GM19467 (cell line): ENCODE measurements at regions not wholly inside any gene's neighbourhood (a gene's known extent, or its start where the extent isn't known, plus 50 kb on each side); places are given as distances from the start of the nearest gene placed in this dataset.

Source experiments
- ATAC-seq: cut with Tn5 transposase; IDR thresholded peaks from one replicate; pipeline ENCODE4 v1.9.1; 2021; ENCODE audit warnings: mild to moderate bottlenecking, moderate library complexity; ENCODE audit not compliant: unreplicated experiment

DNA sequence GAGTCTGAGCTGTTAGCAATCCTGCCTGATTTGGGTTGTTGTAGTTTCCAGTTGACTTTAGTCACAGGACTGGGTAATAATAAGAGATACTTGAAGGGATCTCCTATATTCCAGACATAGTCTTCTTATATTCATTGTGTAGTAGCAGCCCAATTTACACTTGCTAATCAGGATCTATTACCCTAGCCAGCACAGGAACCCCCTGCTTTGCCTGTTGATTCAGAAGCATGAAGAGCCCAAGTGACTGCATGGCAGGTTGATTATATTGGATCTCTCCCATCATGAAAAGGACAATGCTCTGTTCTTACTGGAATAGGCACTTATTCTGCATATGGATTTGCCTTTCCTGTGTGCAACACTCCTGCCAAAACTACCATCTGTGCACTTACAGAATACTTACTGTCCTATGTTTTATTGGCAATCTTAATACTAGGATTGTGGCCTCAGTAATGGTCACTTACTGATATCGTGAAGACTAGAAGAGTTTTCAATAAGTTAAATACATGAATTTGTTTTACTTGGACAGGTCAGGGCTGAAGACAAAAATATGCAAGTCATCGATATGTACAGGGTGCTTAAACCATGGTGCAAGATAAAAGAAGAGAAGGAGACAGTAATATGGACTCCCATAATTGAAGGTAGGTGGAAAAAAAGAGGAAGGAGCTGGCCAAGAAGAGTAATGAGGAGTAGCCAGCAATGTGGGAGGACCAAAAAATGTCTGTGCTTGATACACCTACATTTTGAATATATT lies 304.1 kb downstream of the MCTP2 start:
- no peak for ATAC-seq

DNA sequence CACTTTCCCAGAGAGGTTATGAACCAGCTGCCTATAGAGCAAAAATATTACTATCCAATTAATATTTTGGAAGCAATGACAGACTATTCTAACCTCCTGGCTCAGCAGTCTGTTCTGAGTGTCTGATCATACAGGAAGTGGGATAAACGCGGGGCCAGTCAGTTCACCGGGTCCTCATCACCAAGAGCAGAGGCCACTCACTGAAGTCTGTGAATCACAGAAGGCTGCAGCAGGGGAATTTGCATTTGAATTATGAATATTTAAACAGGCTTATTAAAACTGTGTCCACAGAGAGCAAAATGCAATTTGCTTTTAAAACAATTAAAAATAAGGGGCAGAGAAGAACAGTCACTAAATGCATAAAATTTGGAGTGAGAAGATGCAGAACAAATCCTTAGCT lies 305.2 kb downstream of the MCTP2 start:
- no peak for ATAC-seq

- ATAC-seq: no peak
These were observed 306.9 kb downstream of the MCTP2 start for GRCh38 chr15:94538280-94538679.

GRCh38 chr15:94542391-94542790 lies 311.0 kb downstream of the MCTP2 start:
- ATAC-seq: no peak

DNA sequence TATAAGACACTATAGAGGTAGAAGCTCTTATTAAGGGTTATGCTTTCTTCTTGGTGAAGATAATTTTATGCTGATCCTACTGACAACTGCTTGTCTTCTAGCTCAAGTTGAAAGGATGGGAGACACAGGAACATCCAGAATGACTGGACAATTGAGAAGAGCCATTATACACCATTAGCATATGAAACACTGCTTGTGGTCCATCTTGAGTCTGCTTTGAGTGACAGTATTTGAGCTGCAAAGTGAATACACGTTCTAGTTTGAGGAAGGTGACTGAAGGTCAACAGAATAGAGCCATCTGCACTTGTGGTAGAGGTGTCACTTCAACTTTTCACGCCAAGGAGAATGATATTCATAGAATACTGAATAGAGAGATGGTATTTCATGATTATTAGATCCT lies 315.4 kb downstream of the MCTP2 start:
- ATAC-seq: no peak

GRCh38 chr15:94547711-94548110 lies 316.4 kb downstream of the MCTP2 start:
- no peak for ATAC-seq

DNA sequence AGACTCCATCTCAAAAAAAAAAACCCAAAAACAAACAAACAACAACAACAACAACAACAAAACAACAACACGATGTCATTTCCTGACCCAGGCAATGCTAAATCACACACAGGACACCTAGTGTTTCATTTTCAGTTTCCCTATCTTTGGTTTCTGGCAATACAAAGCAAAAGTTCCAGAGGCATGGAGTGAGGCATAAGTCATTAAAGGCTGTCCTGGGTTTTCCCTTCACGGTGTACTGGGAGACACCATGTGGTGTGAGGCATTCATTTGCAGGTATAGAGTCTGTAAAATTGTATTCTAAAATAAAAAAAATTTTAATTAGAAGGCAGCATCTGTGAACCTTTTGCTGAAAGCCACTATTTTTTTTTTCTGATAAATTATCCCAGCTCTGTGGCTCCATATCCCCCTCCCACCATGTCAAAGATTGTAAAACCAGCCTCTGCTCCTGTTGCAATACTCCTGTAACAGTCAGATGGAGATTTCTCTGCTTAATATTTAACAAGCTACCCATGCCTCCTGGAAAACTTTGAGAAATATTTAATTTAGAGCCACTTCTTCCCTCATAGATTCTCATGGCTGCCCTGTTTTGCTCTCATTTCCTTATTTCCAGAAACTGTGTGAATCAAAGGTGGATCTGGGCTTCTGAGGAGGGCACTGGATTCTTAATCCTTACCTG lies 324.6 kb downstream of the MCTP2 start:
- ATAC-seq: no peak

DNA sequence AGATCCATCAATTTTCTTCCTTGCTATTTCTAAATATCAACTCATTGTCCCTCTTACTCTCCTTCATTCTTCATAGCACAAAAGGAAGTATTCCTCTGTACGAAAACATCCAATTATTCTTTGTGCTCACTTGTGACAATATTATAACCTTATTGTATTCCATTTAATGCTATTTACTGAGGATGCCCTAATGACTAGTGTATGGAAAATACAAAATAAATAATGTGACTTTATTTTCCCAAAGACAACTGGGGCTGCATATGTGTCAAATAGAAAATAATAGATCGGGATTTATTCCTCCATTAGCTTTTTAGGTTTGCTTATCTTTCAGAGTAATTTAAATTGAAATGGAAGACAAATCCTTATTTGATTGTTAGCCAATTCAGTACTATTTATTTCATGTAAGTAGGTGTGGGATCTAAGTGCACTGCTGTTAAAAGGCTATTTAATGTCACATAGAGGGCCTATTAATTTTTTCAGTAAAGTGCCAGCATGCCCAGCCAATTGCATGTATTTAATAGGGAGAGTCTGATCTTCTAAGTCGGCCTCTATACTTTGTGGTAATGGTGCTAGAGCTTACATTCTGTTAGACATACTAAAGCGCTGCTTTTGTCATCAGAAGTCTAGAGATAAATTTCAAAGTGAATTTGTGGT lies 329.8 kb downstream of the MCTP2 start:
- no peak for ATAC-seq

- ATAC-seq: no peak
These were observed 332.1 kb downstream of the MCTP2 start for GRCh38 chr15:94563456-94563855.

DNA sequence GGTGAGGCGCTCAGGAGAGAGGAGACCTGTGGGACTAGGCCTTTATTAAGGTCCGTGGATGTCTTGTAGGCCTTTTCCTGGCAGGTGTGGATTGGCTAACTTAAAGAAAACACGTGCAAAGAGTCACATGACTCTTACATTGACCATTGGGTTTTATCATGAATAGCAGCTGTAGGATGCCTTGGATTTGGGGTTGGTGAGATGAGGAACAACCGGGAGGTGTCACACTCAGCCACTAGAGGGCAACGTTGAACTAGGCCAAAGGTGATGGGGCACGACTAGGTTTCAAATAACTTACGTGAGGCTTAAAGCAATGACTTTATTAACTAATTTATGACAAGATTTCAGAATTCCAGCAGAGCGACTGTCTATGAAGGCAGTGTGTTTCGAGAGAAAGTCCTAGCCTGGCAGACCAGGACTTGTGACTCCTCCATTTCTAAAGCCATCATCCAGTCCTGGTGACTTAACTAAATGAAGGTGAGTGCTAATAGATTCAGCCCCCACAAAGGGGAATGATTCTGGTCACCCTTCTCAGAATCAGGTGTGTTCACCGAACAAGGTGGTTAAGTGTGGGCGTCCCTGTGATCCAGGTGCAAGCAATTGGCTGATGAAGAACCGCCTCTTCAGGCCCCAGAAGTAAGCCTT lies 345.6 kb downstream of the MCTP2 start:
- peak; percentile 85 for ATAC-seq

- ATAC-seq: no peak
These were observed 347.9 kb downstream of the MCTP2 start for GRCh38 chr15:94579286-94579685.

- ATAC-seq: no peak
These were observed 349.0 kb downstream of the MCTP2 start for GRCh38 chr15:94580211-94580885.

DNA sequence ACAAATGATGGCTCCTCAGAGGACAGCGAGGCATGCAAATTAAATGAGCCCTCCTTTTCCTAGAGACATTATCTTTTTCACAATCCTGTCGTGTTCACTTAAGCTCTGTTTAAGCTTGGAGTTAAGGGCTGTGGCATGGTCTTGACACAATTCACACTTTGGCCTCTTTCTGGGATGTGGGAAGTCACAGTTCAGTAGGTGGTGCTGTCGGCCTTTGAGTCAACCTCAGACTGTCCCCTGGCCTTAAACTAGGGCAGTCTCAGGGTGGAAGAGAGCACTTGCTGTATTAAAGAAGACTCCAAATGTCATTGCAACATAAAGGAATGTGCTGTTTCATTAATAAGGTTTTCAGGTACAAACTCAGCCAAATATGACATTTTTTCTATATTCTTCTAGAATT lies 351.0 kb downstream of the MCTP2 start:
- peak; percentile 44 for ATAC-seq

- ATAC-seq: peak; percentile 65
These were observed 353.5 kb downstream of the MCTP2 start for GRCh38 chr15:94584833-94585244.

DNA sequence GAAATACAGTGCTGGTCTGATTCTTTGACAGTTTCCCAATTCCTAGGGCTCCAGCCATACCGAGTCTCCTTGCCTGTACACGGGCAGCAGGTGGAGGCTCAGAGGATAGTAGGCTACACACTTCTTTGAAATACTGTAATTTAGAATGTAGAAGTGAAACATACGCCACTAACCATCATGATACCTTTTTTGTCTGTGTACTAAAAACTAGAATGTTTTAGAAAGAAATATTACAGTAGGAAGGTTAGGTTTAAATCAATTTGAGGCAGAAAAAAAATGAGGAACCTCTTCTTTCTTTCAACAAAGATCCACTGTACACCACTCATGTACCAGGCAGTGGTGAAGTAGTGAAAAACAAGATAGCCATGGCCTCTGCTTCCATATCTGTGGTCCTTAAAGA lies 354.7 kb downstream of the MCTP2 start:
- no peak for ATAC-seq

DNA sequence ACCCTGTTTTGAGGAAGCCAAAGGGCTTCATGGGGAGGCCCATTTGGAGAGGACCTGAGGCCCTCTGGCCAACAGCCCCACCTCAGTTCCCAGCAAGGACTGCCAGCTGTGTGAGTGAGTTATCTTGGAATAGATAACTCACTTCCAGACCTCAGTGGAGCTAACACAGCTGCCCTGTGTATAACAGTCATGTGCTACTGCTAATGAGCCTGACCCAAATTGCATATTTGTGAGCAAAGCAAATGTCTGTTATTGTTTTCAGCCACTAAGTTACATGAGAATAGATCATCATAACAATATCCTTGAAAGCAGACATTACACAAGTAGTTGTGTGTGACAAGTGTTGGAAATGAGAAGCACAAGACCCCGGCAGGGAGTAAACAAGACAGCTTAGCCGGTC lies 355.8 kb downstream of the MCTP2 start:
- no peak for ATAC-seq

GRCh38 chr15:94588993-94589392 lies 357.6 kb downstream of the MCTP2 start:
- no peak for ATAC-seq

- ATAC-seq: no peak
These were observed 361.1 kb downstream of the MCTP2 start for GRCh38 chr15:94592495-94592894.

GRCh38 chr15:94596707-94597106 lies 365.3 kb downstream of the MCTP2 start:
- ATAC-seq: no peak

GRCh38 chr15:94600505-94600904 lies 369.1 kb downstream of the MCTP2 start:
- ATAC-seq: no peak
